C4-2B (cell line): ENCODE measurements at regions not wholly inside any gene's neighbourhood (a gene's known extent, or its start where the extent isn't known, plus 50 kb on each side); places are given as distances from the start of the nearest gene placed in this dataset.

ENCODE experiments used
- CTCF ChIP-seq: fragments of 450-650 bp; conservative IDR thresholded peaks from 2 replicates; pipeline ENCODE4 v1.5.1; 2017; ENCODE audit warnings: mild to moderate bottlenecking
- ZFX ChIP-seq: fragments of 450-650 bp; IDR thresholded peaks from 2 replicates; pipeline ENCODE4 v1.6.1; 2017

- no peak for TF ChIP-seq CTCF
- TF ChIP-seq ZFX: no peak
Measured at GRCh38 chrX:96407501-96407900, 277.1 kb upstream of the DIAPH2 start.
